SH-SY5Y (cell line): ENCODE measurements at regions not wholly inside any gene's neighbourhood (a gene's known extent, or its start where the extent isn't known, plus 50 kb on each side); places are given as distances from the start of the nearest gene placed in this dataset.

Experiments
- GATA2 ChIP-seq: IDR thresholded peaks from 2 replicates; pipeline ENCODE4 v1.6.1; 2011; ENCODE audit warnings: mild to moderate bottlenecking, low read depth, low read length
- GATA3 ChIP-seq: IDR thresholded peaks from 2 replicates; pipeline ENCODE4 v1.6.1; 2011; ENCODE audit warnings: low read depth, mild to moderate bottlenecking, low read length, moderate library complexity

- no peak for TF ChIP-seq GATA2
- TF ChIP-seq GATA3 = no peak
These were observed 93.7 kb upstream of the SH3BP4 start for GRCh38 chr2:234858145-234858544.
